ENCODE measurements at regions not wholly inside any gene's neighbourhood (a gene's known extent, or its start where the extent isn't known, plus 50 kb on each side); places are given as distances from the start of the nearest gene placed in this dataset.

DNA sequence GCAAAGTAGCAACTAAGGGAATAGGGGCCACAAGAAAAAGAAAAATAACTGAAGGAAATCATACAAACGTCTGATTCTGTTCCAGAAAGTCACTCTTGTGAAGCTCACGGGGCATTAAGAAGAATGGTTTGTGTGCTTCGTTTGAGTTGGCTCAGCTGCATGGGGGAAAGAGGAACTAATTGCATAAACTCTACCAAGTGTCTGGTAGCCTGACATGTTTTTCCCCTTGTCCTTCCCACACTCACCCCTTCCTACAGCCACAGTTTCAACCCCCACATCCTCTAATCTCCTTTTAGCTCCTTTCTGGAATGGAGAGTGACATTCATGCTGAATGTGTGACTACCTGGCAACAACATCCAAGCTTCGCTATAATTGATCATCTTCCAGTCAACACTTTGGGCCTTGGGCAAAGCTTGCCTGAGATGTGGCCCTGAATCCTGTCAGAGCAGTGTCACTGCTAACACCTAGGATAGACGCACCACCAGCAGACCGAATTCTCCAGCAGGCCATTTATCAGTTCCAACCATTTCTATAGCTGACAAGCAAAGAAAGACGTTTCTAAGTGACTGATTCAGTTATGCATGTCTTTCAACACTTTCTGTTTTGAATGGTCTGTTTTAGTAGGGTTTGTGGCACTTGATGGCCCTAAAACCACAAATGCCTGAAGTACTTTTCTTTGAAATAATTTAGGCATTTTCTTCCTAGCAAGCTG lies 439.6 kb downstream of the TTLL7 start:
- Histone ChIP-seq H3K36me3 (no peaks in the 10 kb centered on the region), H3K4me1 (no peaks in the 10 kb centered on the region), H3K27me3 (no peaks in the 10 kb centered on the region), H3K4me3 (no peak overlapping the region), H3K27ac (no peak overlapping the region), H3K9me3 (no peaks in the 10 kb centered on the region)
- no peak for TF ChIP-seq POLR2A (IDR thresholded peaks at IDR 0.05)
- TF ChIP-seq, protein P1, sequence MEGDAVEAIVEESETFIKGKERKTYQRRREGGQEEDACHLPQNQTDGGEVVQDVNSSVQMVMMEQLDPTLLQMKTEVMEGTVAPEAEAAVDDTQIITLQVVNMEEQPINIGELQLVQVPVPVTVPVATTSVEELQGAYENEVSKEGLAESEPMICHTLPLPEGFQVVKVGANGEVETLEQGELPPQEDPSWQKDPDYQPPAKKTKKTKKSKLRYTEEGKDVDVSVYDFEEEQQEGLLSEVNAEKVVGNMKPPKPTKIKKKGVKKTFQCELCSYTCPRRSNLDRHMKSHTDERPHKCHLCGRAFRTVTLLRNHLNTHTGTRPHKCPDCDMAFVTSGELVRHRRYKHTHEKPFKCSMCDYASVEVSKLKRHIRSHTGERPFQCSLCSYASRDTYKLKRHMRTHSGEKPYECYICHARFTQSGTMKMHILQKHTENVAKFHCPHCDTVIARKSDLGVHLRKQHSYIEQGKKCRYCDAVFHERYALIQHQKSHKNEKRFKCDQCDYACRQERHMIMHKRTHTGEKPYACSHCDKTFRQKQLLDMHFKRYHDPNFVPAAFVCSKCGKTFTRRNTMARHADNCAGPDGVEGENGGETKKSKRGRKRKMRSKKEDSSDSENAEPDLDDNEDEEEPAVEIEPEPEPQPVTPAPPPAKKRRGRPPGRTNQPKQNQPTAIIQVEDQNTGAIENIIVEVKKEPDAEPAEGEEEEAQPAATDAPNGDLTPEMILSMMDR (IDR thresholded peaks at IDR 0.05), result no peak
- DNase-seq, result no peak
- WGBS (ENCODE audit: insufficient coverage, low coverage, low lambda C conversion rate, missing lambda C conversion rate), result 65% methylated on average over 7 of the region's 7 CpGs
- intact Hi-C loops (cut with DNase I), result no loop called here
- no peak for ATAC-seq

DNA sequence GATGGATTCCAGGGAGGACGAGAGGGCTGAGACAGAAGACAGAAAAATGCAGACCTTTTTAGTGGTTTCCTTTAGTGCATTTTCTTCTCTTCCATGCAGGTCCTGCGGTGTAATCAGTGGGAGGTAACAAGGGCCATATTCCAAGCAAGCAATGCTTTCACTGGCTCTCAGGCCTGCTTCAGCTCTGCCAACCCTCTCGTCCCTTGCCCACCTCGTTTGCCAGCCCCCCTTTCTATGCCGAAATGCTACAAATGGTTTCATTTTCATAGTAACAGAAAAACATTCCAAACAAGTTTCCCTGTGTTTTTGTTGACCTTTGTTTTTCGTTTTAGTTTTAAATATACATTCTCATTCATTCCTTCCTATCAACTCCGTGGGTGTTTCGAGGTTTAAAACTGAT lies 443.1 kb downstream of the TTLL7 start:
- H3K27me3 ChIP-seq, result no peaks in the 10 kb centered on the region
- intact Hi-C loops (cut with DNase I), result no loop called here
- no peaks in the 10 kb centered on the region for H3K4me1 ChIP-seq
- WGBS (ENCODE audit: insufficient coverage, low coverage, low lambda C conversion rate, missing lambda C conversion rate), result 73% methylated on average over 8 of the region's 8 CpGs
- TF ChIP-seq, protein P1 (IDR thresholded peaks at IDR 0.05), result no peak
- TF ChIP-seq POLR2A (IDR thresholded peaks at IDR 0.05), result no peak
- no peak overlapping the region for H3K27ac ChIP-seq
- ATAC-seq (no peak), DNase-seq (no peak)
- H3K36me3 ChIP-seq, result no peaks in the 10 kb centered on the region
- H3K4me3 ChIP-seq, result no peak overlapping the region
- no peaks in the 10 kb centered on the region for H3K9me3 ChIP-seq

DNA sequence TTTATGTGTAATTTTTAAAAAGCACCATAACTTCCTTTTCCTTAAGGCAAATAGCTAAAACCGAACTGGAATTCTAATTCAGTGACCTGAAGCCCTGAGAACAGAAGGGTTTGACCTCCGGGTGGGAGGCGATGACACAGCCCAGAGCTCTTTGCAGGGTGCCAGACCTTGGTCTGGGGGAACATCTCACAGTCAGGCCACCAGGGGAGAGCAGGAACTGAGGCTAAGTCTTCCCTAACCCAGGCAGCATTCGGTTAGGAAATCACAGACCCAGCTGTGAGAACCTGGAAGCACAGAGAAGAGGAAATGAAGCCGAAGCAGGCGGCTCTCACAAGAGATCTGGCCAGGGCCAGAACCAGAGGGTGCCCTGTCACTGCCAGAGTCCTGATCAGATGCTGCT lies 444.8 kb downstream of the TTLL7 start:
- Histone ChIP-seq H3K4me3 (no peak overlapping the region), H3K4me1 (no peaks in the 10 kb centered on the region), H3K27me3 (no peaks in the 10 kb centered on the region), H3K36me3 (no peaks in the 10 kb centered on the region), H3K9me3 (no peaks in the 10 kb centered on the region), H3K27ac (no peak overlapping the region)
- intact Hi-C loops (cut with DNase I), result no loop called here
- no peak for ATAC-seq
- no peak for DNase-seq
- whole genome bisulfite sequencing (ENCODE audit: insufficient coverage, low coverage, low lambda C conversion rate, missing lambda C conversion rate), result 52% methylated on average over 4 of the region's 6 CpGs
- TF ChIP-seq POLR2A (IDR thresholded peaks at IDR 0.05), result no peak
- TF ChIP-seq, protein P1 (IDR thresholded peaks at IDR 0.05), result no peak

DNA sequence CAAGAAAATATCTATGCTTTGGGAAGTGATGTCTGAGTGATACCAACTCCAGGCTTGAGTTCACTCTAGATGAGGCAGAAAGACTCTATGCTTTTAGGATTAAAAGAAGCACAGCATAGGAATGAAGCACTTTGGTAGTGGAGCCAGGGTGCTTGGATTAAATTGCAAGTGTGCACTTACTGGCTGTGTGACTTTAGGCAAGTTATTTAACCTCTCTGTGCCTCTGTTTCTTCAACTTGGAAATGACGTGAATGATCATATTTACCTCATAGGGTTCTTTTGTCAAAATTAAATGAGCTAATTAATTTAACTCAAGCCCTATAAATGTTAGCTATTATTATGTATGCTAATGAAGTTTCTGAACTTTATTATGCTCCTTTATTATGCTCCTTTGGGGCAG lies 446.1 kb downstream of the TTLL7 start:
- Histone ChIP-seq H3K4me3 (no peak overlapping the region), H3K9me3 (no peaks in the 10 kb centered on the region), H3K4me1 (peaks cover 0 to 7% (median 0%) of the 10 kb centered on the region in 4 donors), H3K27me3 (no peaks in the 10 kb centered on the region), H3K27ac (no peak overlapping the region), H3K36me3 (no peaks in the 10 kb centered on the region)
- DNase-seq (no peak), ATAC-seq (no peak)
- no peak for TF ChIP-seq POLR2A (IDR thresholded peaks at IDR 0.05)
- TF ChIP-seq, protein P1 (IDR thresholded peaks at IDR 0.05), result no peak
- intact Hi-C loops (cut with DNase I), result no loop called here
- 100% methylated on average over 1 of the region's 1 CpG for WGBS (ENCODE audit: insufficient coverage, low coverage, low lambda C conversion rate, missing lambda C conversion rate)

Data from right lobe of liver (tissue), 6 donors.